Spinal cord (tissue), 9 donors: ENCODE measurements at regions not wholly inside any gene's neighbourhood (a gene's known extent, or its start where the extent isn't known, plus 50 kb on each side); places are given as distances from the start of the nearest gene placed in this dataset.

Source experiments
- DNase-seq, 6 donors: peaks; one replicate each; pipeline versions ENCODE4 v3.0.0 to v3.0.0-alpha.2; 2013 to 2015; ENCODE audit warnings: low spot score in 6 of 6, low read depth in 4 of 6
- H3K27ac ChIP-seq: one replicate; pipeline ENCODE4 v1.5.1; 2013; ENCODE audit warnings: low read depth, low read length, control low read depth
- H3K27me3 ChIP-seq: one replicate; pipeline ENCODE4 v1.6.1; 2013; ENCODE audit warnings: low read length; ENCODE audit not compliant: control insufficient read depth, insufficient read depth
- H3K36me3 ChIP-seq: one replicate; pipeline ENCODE4 v1.6.1; 2013; ENCODE audit warnings: low read length; ENCODE audit not compliant: control insufficient read depth, insufficient read depth
- H3K4me1 ChIP-seq: one replicate; pipeline ENCODE4 v1.6.1; 2013; ENCODE audit warnings: low read length; ENCODE audit not compliant: control insufficient read depth, insufficient read depth
- H3K4me3 ChIP-seq: one replicate; pipeline ENCODE4 v1.5.1; 2013; ENCODE audit warnings: low read depth, low read length, control low read depth
- H3K9me3 ChIP-seq: one replicate; pipeline ENCODE4 v1.6.1; 2013; ENCODE audit warnings: low read length; ENCODE audit not compliant: control insufficient read depth, insufficient read depth
- WGBS: methylation state at CpG from one replicate; pipeline ENCODE4 v1.1.5; 2013; ENCODE audit warnings: missing lambda C conversion rate; ENCODE audit not compliant: insufficient coverage; 5-methylcytosine and 5-hydroxymethylcytosine counted together
- donor health status: healthy.

GRCh38 chr22:49533886-49534285 is 293.8 kb downstream of the BRD1 start:
- WGBS, result 95% methylated on average over 16 of the region's 19 CpGs

GRCh38 chr22:49532869-49533802 is 294.5 kb downstream of the BRD1 start:
- Histone ChIP-seq H3K27me3 (no peaks in the 10 kb centered on the region), H3K4me1 (peaks cover 47% of the 10 kb centered on the region), H3K9me3 (peaks cover 3% of the 10 kb centered on the region), H3K36me3 (no peaks in the 10 kb centered on the region), H3K27ac (no peak overlapping the region), H3K4me3 (no peak overlapping the region)
- WGBS, result 84% methylated on average over 12 of the region's 22 CpGs
- no peak for DNase-seq

More at GRCh38 chr22:49533886-49534285, 293.8 kb downstream of the BRD1 start:
- no peak overlapping the region for H3K4me3 ChIP-seq
- H3K27me3 ChIP-seq, result no peaks in the 10 kb centered on the region
- no peak for DNase-seq
- H3K27ac ChIP-seq, result no peak overlapping the region
- no peaks in the 10 kb centered on the region for H3K36me3 ChIP-seq
- peaks cover 52% of the 10 kb centered on the region for H3K4me1 ChIP-seq
- H3K9me3 ChIP-seq, result peaks cover 3% of the 10 kb centered on the region

DNA sequence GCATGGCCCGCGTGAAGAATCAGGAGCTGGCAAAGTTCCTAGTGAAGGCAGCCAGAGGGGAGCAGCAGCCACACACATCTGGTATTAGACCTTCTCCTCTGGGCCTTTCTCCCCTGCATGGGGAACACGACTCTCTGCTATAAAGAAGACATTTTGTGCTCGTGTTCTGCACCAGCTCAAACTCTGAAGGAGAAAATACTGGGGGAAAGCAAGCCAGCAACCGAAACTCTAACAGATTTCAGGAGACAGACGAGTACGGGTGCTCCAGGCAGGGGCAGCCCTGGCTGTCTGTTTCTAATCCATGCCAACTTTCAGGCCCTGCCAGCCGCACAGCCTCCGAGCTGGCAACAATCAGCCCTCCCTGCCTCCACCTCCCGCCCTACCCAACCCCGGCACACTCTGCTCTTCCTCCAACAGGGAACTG is 296.3 kb downstream of the BRD1 start:
- Histone ChIP-seq H3K27me3 (no peaks in the 10 kb centered on the region), H3K9me3 (peaks cover 3% of the 10 kb centered on the region), H3K27ac (no peak overlapping the region), H3K4me1 (peaks cover 42% of the 10 kb centered on the region), H3K4me3 (no peak overlapping the region), H3K36me3 (no peaks in the 10 kb centered on the region)
- 30% methylated on average over 11 of the region's 11 CpGs for WGBS
- peak in 2 of 6 donors; percentile 70 to 87 for DNase-seq

- H3K9me3 ChIP-seq, result peaks cover 3% of the 10 kb centered on the region
- no peaks in the 10 kb centered on the region for H3K27me3 ChIP-seq
- no peak overlapping the region for H3K27ac ChIP-seq
- 48% methylated on average over 17 of the region's 19 CpGs for WGBS
- H3K4me3 ChIP-seq, result no peak overlapping the region
- DNase-seq, result no peak
- peaks cover 42% of the 10 kb centered on the region for H3K4me1 ChIP-seq
- H3K36me3 ChIP-seq, result no peaks in the 10 kb centered on the region
Observed at GRCh38 chr22:49530671-49531367, 296.9 kb downstream of the BRD1 start.

- H3K9me3 ChIP-seq, result peaks cover 3% of the 10 kb centered on the region
- no peaks in the 10 kb centered on the region for H3K27me3 ChIP-seq
- peaks cover 41% of the 10 kb centered on the region for H3K4me1 ChIP-seq
- 88% methylated on average over 4 of the region's 6 CpGs for WGBS
- no peak for DNase-seq
- no peak overlapping the region for H3K4me3 ChIP-seq
- no peak overlapping the region for H3K27ac ChIP-seq
- no peaks in the 10 kb centered on the region for H3K36me3 ChIP-seq
Observed at GRCh38 chr22:49528420-49528720, 299.3 kb downstream of the BRD1 start.

DNA sequence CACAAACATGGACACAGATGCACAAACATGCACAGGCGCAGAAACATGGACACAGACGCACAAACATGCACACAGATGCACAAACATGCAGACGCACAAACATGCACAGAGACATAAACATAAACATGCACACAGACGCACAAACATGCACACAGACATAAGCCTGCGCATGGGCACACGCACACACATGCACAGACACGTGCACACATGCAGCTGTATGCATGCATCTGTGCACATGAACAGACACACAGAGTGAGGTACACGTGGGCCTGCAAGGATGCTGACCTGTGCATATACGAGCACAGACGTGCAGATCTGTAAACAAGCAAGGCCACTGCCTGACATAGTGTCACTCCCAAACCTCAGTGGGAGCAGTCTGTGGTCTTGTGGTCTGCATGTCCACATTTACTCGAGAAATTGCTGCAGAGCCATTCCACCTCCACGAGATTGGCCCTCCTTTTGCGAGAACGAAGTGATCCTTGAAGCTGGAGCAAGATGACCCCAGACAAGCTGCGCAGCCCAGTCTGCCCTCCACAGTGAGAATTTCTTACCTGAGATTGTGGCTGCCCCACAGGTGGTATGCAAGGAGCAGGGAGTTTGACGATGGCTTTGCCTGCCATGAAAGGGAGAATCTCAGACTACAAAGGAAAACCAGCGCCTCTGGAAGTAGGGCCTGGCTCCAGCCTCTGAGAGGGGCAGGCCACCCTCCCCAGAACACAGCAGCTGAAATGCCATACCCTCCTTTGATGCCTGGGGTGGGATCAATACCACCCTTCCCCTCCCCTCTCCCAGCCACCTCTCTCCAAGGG is 299.9 kb downstream of the BRD1 start:
- Histone ChIP-seq H3K4me1 (peaks cover 44% of the 10 kb centered on the region), H3K36me3 (no peaks in the 10 kb centered on the region), H3K27me3 (no peaks in the 10 kb centered on the region), H3K4me3 (no peak overlapping the region), H3K9me3 (peaks cover 3% of the 10 kb centered on the region), H3K27ac (no peak overlapping the region)
- no peak for DNase-seq
- 82% methylated on average over 15 of the region's 17 CpGs for WGBS

GRCh38 chr22:49525801-49526535 is 301.7 kb downstream of the BRD1 start:
- Histone ChIP-seq H3K4me3 (no peak overlapping the region), H3K27me3 (no peaks in the 10 kb centered on the region), H3K4me1 (peaks cover 39% of the 10 kb centered on the region), H3K27ac (no peak overlapping the region), H3K36me3 (no peaks in the 10 kb centered on the region), H3K9me3 (peaks cover 3% of the 10 kb centered on the region)
- 75% methylated on average over 12 of the region's 14 CpGs for WGBS
- no peak for DNase-seq

DNA sequence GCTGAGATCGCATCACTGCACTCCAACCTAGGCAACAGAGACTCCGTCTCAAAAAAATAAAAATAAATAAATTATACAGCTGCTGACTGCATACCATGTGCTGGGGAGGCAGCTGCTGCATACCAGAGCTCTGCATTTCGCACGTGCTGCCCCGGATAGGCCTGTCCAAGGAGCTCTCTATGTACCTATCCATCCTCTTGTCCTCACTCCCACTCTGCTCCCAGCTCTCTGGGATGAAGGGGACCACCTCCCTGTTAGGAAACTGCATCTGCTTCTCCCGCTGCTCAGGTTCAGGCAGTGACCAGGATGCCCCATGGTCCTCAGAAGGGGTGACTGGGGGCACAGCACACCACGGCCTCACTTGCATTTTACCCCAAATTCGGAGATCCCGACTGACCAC is 302.3 kb downstream of the BRD1 start:
- Histone ChIP-seq H3K4me3 (no peak overlapping the region), H3K36me3 (no peaks in the 10 kb centered on the region), H3K4me1 (peaks cover 34% of the 10 kb centered on the region), H3K27me3 (no peaks in the 10 kb centered on the region), H3K27ac (no peak overlapping the region), H3K9me3 (peaks cover 3% of the 10 kb centered on the region)
- WGBS, result 87% methylated on average over 4 of the region's 9 CpGs
- no peak for DNase-seq

DNA sequence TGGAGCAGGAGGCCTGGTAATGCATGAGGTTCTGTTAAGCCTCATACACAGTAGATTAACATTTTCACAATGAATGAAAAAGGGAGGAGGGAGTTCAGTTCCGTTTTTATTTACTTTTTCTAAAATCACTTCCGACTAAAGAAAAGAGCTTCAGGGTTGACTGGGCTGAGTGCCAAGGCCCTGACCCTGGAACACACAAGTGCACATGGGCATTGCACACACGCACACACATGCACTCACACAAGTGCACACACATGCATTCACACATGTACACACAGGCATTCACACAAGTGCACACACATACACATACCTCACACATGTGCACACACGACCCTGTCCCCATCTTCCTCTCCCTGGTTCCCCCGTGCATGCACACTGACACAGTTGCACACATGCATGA is 303.3 kb downstream of the BRD1 start:
- no peaks in the 10 kb centered on the region for H3K36me3 ChIP-seq
- no peaks in the 10 kb centered on the region for H3K27me3 ChIP-seq
- no peaks in the 10 kb centered on the region for H3K9me3 ChIP-seq
- DNase-seq, result no peak
- H3K4me1 ChIP-seq, result peaks cover 35% of the 10 kb centered on the region
- H3K27ac ChIP-seq, result no peak overlapping the region
- no peak overlapping the region for H3K4me3 ChIP-seq
- WGBS, result 67% methylated on average over 4 of the region's 5 CpGs
